Transverse colon (tissue), 4 donors: ENCODE measurements at regions not wholly inside any gene's neighbourhood (a gene's known extent, or its start where the extent isn't known, plus 50 kb on each side); places are given as distances from the start of the nearest gene placed in this dataset.

Experiments
- DNase-seq: peaks from one replicate; pipeline ENCODE4 v3.0.0-alpha.2; 2019
- H3K27ac ChIP-seq, 4 donors: fragments of 200-600 bp; sonication (generic); 2 replicates each; pipeline ENCODE4 v1.5.1; 2016 to 2018; ENCODE audit warnings: inconsistent platforms in 4 of 4
- H3K27me3 ChIP-seq: fragments of 200-600 bp; sonication (generic); 2 replicates; pipeline ENCODE4 v1.5.1; 2017; ENCODE audit warnings: inconsistent platforms
- H3K36me3 ChIP-seq, 4 donors: fragments of 200-600 bp; sonication (generic); 2 replicates each; pipeline ENCODE4 v1.5.1; 2017 to 2019; ENCODE audit warnings: inconsistent platforms in 4 of 4
- H3K4me1 ChIP-seq, 4 donors: fragments of 200-600 bp; sonication (generic); 2 replicates each; pipeline ENCODE4 v1.5.1; 2017 to 2020; ENCODE audit warnings: inconsistent platforms in 4 of 4
- H3K4me3 ChIP-seq, 4 donors: fragments of 200-600 bp; sonication (generic); 1 replicate in 1 of 4; 2 replicates in 3 of 4; pipeline versions ENCODE4 v1.5.1 to v1.6.1; 2017 to 2019; ENCODE audit warnings: inconsistent platforms in 4 of 4
- H3K9me3 ChIP-seq, 2 donors: fragments of 200-600 bp; sonication (generic); 2 replicates each; pipeline ENCODE4 v1.5.1; 2017 to 2019; ENCODE audit warnings: inconsistent platforms in 2 of 2
- EP300 ChIP-seq: sonication (generic); formaldehyde crosslinking; IDR thresholded peaks from one replicate; pipeline ENCODE4 v1.6.1; 2017; ENCODE audit warnings: antibody characterized with exemption, low read depth
- POLR2A ChIP-seq: fragments of 450-650 bp; IDR thresholded peaks from one replicate; pipeline ENCODE4 v1.6.1; 2016; ENCODE audit warnings: antibody characterized with exemption, mild to moderate bottlenecking, moderate library complexity
- POLR2AphosphoS5 ChIP-seq, 3 donors: sonication (generic); formaldehyde crosslinking; IDR thresholded peaks; one replicate each; pipeline ENCODE4 v1.6.1; 2016; ENCODE audit warnings: antibody characterized with exemption in 3 of 3
- WGBS, 2 donors: methylation state at CpG; one replicate each; pipeline ENCODE4 v1.1.5; 2018; ENCODE audit warnings: low coverage in 1 of 2; 5-methylcytosine and 5-hydroxymethylcytosine counted together
- in situ Hi-C, 4 donors: fragments of 200-750 bp; cut with MboI; loops; one replicate each; pipeline versions ENCODE4 v1.15.0 to v1.15.1; 2017; ENCODE audit warnings: low sequenced_read_pairs in 3 of 4, low pct_ligation_motif_present in 1 of 4, low pct_unique_long_range_greater_than_20kb in 1 of 4
- intact Hi-C: fragments of 100-400 bp; cut with DNase I; formaldehyde crosslinking; loops from one replicate; pipeline ENCODE4 v1.15.1; 2023; ENCODE audit warnings: low total_unique reads
- TF ChIP-seq, protein P1 (sequence below), 5 experiments: fragments of 200-600 bp in 3 of 5; fragments of 450-650 bp in 2 of 5; sonication (generic) in 3 of 5; IDR thresholded peaks; 1 replicate in 2 of 5; 2 replicates in 3 of 5; pipeline ENCODE4 v1.5.1; 2016 to 2017; ENCODE audit warnings: antibody characterized with exemption in 5 of 5, inconsistent platforms in 3 of 5, mild to moderate bottlenecking in 2 of 5, moderate library complexity in 1 of 5

DNA sequence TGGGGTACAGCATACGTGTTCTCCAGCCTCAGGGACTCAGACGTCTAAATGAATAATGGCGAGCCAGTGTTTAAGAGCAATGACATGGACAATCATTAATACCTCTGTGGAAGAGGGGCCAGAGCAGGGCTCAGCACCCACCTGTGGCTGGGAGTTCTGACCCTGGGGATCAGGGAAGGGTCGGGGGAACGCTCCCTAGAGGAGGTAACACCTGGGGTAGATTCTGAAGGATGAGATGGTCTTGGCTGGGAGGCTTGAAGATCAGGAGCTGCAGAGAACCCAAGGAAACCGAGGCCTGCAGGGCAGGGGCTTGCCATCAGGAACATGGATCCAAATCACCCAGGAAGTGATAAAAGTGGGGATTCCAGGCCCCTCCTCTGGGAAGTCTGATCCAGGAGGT lies 138.2 kb upstream of the RUNX3 start:
- Histone ChIP-seq H3K27me3 (no peaks in the 10 kb centered on the region), H3K9me3 (no peaks in the 10 kb centered on the region), H3K27ac (no peak overlapping the region), H3K36me3 (no peaks in the 10 kb centered on the region), H3K4me1 (peaks cover 0 to 8% (median 0%) of the 10 kb centered on the region in 4 donors), H3K4me3 (no peak overlapping the region)
- intact Hi-C loops, result no loop called here
- no peak for TF ChIP-seq POLR2A
- no peak for TF ChIP-seq EP300
- no peak for TF ChIP-seq POLR2AphosphoS5 (IDR thresholded peaks at IDR 0.05)
- TF ChIP-seq, protein P1, sequence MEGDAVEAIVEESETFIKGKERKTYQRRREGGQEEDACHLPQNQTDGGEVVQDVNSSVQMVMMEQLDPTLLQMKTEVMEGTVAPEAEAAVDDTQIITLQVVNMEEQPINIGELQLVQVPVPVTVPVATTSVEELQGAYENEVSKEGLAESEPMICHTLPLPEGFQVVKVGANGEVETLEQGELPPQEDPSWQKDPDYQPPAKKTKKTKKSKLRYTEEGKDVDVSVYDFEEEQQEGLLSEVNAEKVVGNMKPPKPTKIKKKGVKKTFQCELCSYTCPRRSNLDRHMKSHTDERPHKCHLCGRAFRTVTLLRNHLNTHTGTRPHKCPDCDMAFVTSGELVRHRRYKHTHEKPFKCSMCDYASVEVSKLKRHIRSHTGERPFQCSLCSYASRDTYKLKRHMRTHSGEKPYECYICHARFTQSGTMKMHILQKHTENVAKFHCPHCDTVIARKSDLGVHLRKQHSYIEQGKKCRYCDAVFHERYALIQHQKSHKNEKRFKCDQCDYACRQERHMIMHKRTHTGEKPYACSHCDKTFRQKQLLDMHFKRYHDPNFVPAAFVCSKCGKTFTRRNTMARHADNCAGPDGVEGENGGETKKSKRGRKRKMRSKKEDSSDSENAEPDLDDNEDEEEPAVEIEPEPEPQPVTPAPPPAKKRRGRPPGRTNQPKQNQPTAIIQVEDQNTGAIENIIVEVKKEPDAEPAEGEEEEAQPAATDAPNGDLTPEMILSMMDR (IDR thresholded peaks at IDR 0.05), result no peak
- in situ Hi-C loops, result no loop called here
- no peak for DNase-seq
- WGBS, 2 donors, result 94% methylated on average over 6 of the region's 6 CpGs; no CpG with 5 or more reads in 1 of the 2 donors

DNA sequence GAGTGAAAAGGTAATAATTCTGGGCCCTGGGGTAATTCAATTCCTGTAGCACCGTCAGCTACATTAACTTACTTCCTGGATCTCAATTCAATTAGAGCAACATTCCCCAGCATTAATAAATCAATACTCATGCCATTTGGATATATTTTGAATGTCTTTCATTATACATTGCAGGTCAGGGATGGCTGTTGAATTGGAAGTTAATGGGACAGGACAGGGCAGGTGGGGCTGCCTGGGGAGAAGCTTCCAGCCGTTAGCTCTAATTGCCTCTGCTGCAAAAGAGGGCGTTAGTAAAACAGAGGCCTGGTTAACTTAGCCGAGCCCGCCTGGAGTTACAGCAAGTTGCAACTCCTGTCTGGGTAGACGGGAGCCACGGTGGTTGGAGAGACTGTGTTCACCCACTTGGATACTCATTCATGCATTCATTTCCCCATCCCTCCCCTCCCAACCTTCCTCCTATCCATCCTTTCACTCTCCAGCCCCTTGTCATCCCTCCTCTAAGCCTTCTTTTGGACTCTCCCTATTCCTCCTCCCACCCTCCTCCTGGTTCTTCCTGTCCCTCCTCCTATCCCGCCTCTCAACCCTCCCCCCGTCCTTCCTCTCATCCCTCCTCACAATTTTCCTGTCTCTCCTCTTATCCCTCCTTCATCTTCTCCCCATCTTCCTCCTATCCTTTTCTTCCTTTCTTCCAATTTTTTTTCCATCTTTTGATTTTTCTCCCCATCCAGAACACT lies 137.6 kb upstream of the RUNX3 start:
- TF ChIP-seq POLR2AphosphoS5 (IDR thresholded peaks at IDR 0.05) (no peak), EP300 (no peak), POLR2A (no peak)
- TF ChIP-seq, protein P1 (IDR thresholded peaks at IDR 0.05), result no peak

DNA sequence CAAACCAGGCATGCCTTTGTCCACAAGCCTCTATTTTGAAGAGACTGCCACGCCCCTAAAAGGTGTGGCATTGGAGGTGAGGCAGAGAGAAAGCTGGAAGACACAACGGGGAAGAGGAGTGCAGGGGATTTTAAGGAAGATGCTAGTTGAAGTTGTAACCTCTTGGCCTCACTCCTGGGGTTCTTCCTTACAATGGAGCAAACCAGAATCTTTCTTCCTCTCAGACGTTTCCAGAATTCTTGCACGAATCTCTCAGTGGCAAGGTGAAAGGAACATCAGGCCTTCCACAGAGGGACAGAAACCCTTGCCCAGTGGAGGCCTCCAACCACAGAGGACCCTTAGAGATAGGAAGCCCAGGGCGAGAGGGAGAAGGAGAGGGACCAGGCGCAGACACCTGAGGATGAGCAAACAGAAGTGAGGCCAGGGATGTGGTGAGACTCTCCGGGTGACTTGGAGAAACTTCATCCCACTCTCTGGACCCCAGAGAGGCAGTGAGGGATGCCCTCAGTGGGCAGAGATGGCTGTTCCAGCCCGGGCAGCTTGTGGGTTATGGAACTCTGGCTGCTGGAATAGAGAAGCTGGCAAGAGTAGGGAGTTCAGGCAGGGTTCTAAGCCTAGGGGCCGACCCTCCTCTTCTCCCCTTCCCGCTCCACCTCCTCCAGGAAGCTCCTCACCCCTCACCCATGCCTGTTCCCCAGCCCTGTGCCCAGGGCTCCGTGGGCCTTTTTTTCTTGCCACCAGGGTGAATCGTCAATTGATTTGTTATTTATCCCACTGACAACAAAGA lies 136.8 kb upstream of the RUNX3 start:
- Histone ChIP-seq H3K36me3 (no peaks in the 10 kb centered on the region), H3K4me1 (peaks cover 0 to 8% (median 0%) of the 10 kb centered on the region in 4 donors), H3K27ac (no peak overlapping the region), H3K27me3 (no peaks in the 10 kb centered on the region), H3K9me3 (no peaks in the 10 kb centered on the region), H3K4me3 (no peak overlapping the region)
- WGBS, 2 donors, result 66 to 96% methylated on average over 4 to 12 of the region's 12 CpGs
- no peak for DNase-seq
- intact Hi-C loops, result no loop called here
- in situ Hi-C loops, result no loop called here
- TF ChIP-seq EP300, result no peak
- TF ChIP-seq POLR2A, result no peak
- TF ChIP-seq POLR2AphosphoS5 (IDR thresholded peaks at IDR 0.05), result no peak
- TF ChIP-seq, protein P1 (IDR thresholded peaks at IDR 0.05), result no peak

More for the DNA sequence above, 137.6 kb upstream of the RUNX3 start:
- Histone ChIP-seq H3K36me3 (no peaks in the 10 kb centered on the region), H3K27me3 (no peaks in the 10 kb centered on the region), H3K27ac (no peak overlapping the region), H3K4me1 (peaks cover 0 to 8% (median 0%) of the 10 kb centered on the region in 4 donors), H3K9me3 (no peaks in the 10 kb centered on the region), H3K4me3 (no peak overlapping the region)
- intact Hi-C loops (no loop called here), in situ Hi-C loops (no loop called here)
- DNase-seq, result no peak
- 83 to 92% methylated on average over 2 to 9 of the region's 9 CpGs for WGBS, 2 donors

DNA sequence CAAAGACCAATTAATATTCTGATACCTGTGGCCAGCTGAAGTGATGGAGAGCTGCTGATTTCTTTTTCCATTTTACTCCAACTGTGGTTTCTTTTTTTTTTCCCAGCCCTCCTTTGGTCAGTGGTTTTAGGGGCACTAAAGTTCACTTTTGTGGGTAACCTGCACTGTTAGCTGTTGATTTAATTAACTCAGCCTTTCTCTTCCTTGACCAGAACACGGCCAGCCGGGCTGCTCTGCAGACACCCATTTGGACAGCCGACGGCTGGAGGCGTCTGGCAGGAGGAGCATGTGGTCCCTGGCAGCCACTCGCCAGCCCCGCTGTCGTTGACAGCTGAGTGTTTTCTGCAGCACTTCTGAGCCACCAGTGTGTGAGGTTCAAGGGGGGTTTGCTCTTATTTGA lies 136.2 kb upstream of the RUNX3 start:
- in situ Hi-C loops (no loop called here), intact Hi-C loops (no loop called here)
- Histone ChIP-seq H3K9me3 (no peaks in the 10 kb centered on the region), H3K4me3 (no peak overlapping the region), H3K27ac (no peak overlapping the region), H3K27me3 (no peaks in the 10 kb centered on the region), H3K4me1 (peaks cover 0 to 8% (median 0%) of the 10 kb centered on the region in 4 donors), H3K36me3 (no peaks in the 10 kb centered on the region)
- TF ChIP-seq POLR2AphosphoS5 (IDR thresholded peaks at IDR 0.05) (no peak), EP300 (no peak)
- no peak for DNase-seq
- 20 to 39% methylated on average over 3 to 8 of the region's 8 CpGs for WGBS, 2 donors
